ENCODE measurements at regions not wholly inside any gene's neighbourhood (a gene's known extent, or its start where the extent isn't known, plus 50 kb on each side); places are given as distances from the start of the nearest gene placed in this dataset.

- no peak overlapping the region for H3K4me2 ChIP-seq (ENCODE audit: low read length)
- no peak overlapping the region for H3K9ac ChIP-seq (ENCODE audit: low read length)
- no peaks in the 10 kb centered on the region for H3K9me3 ChIP-seq (ENCODE audit: insufficient read depth, low read length)
- no peak overlapping the region for H2AFZ ChIP-seq (ENCODE audit: low read depth, low read length)
- no peaks in the 10 kb centered on the region for H4K20me1 ChIP-seq (ENCODE audit: insufficient read depth, low read length)
- no peak for TF ChIP-seq EZH2phosphoT487 (IDR thresholded peaks at IDR 0.05; ENCODE audit: low read depth)
- TF ChIP-seq CTCF (IDR thresholded peaks at IDR 0.05; ENCODE audit: low read depth, low read length) = no peak
- no peaks in the 10 kb centered on the region for H3K79me2 ChIP-seq (ENCODE audit: low read length)
- no peaks in the 10 kb centered on the region for H3K4me1 ChIP-seq (ENCODE audit: low read length)
- H3K27me3 ChIP-seq (ENCODE audit: low read depth, low read length) = no peaks in the 10 kb centered on the region
- no peak overlapping the region for H3K27ac ChIP-seq (ENCODE audit: low read length)
- H3K4me3 ChIP-seq (ENCODE audit: low read length) = no peak overlapping the region
- H3K36me3 ChIP-seq (replicated peaks; ENCODE audit: low read depth, low read length) = no peaks in the 10 kb centered on the region
Measured at GRCh38 chr4:13089659-13089998, 394.5 kb downstream of the RAB28 start.

GRCh38 chr4:13088726-13089658, 395.1 kb downstream of the RAB28 start:
- Histone ChIP-seq H3K27me3 (ENCODE audit: low read depth, low read length) (no peaks in the 10 kb centered on the region), H3K9ac (ENCODE audit: low read length) (no peak overlapping the region), H3K36me3 (replicated peaks; ENCODE audit: low read depth, low read length) (no peaks in the 10 kb centered on the region), H3K4me3 (ENCODE audit: low read length) (no peak overlapping the region), H3K27ac (ENCODE audit: low read length) (no peak overlapping the region), H3K4me1 (ENCODE audit: low read length) (no peaks in the 10 kb centered on the region), H3K4me2 (ENCODE audit: low read length) (no peak overlapping the region), H3K9me3 (ENCODE audit: insufficient read depth, low read length) (no peaks in the 10 kb centered on the region), H2AFZ (ENCODE audit: low read depth, low read length) (no peak overlapping the region), H4K20me1 (ENCODE audit: insufficient read depth, low read length) (no peaks in the 10 kb centered on the region), H3K79me2 (ENCODE audit: low read length) (no peaks in the 10 kb centered on the region)
- TF ChIP-seq CTCF (IDR thresholded peaks at IDR 0.05; ENCODE audit: low read depth, low read length) = no peak
- TF ChIP-seq EZH2phosphoT487 (IDR thresholded peaks at IDR 0.05; ENCODE audit: low read depth) = no peak

GRCh38 chr4:13087041-13087440, 397.1 kb downstream of the RAB28 start:
- H3K27me3 ChIP-seq (ENCODE audit: low read depth, low read length) = no peaks in the 10 kb centered on the region

More at GRCh38 chr4:13087041-13087440, 397.1 kb downstream of the RAB28 start:
- H3K4me3 ChIP-seq (ENCODE audit: low read length) = no peak overlapping the region
- no peaks in the 10 kb centered on the region for H3K79me2 ChIP-seq (ENCODE audit: low read length)
- H3K36me3 ChIP-seq (replicated peaks; ENCODE audit: low read depth, low read length) = no peaks in the 10 kb centered on the region
- no peaks in the 10 kb centered on the region for H3K4me1 ChIP-seq (ENCODE audit: low read length)
- no peak overlapping the region for H3K4me2 ChIP-seq (ENCODE audit: low read length)
- H3K9ac ChIP-seq (ENCODE audit: low read length) = no peak overlapping the region
- TF ChIP-seq CTCF (IDR thresholded peaks at IDR 0.05; ENCODE audit: low read depth, low read length) (no peak), EZH2phosphoT487 (IDR thresholded peaks at IDR 0.05; ENCODE audit: low read depth) (no peak)
- H3K9me3 ChIP-seq (ENCODE audit: insufficient read depth, low read length) = 0 out of 2 replicates have a peak, but pooled peaks cover 7% of the 10 kb centered on the region
- no peak overlapping the region for H3K27ac ChIP-seq (ENCODE audit: low read length)
- H4K20me1 ChIP-seq (ENCODE audit: insufficient read depth, low read length) = no peaks in the 10 kb centered on the region
- H2AFZ ChIP-seq (ENCODE audit: low read depth, low read length) = no peak overlapping the region
